22Rv1 (cell line): ENCODE measurements at regions not wholly inside any gene's neighbourhood (a gene's known extent, or its start where the extent isn't known, plus 50 kb on each side); places are given as distances from the start of the nearest gene placed in this dataset.

ENCODE experiments used
- CTCF ChIP-seq: fragments of 450-650 bp; IDR thresholded peaks from 2 replicates; pipeline ENCODE4 v1.5.1; 2017; ENCODE audit warnings: mild to moderate bottlenecking
- ZFX ChIP-seq: fragments of 450-650 bp; IDR thresholded peaks from 2 replicates; pipeline ENCODE4 v1.6.1; 2017; ENCODE audit warnings: antibody characterized with exemption, borderline replicate concordance

- TF ChIP-seq CTCF (no peak), ZFX (no peak)
Measured at GRCh38 chr12:115416869-115417268, 732.9 kb upstream of the TBX3 start.
